GM12891 (cell line): ENCODE measurements at regions not wholly inside any gene's neighbourhood (a gene's known extent, or its start where the extent isn't known, plus 50 kb on each side); places are given as distances from the start of the nearest gene placed in this dataset.

Experiments used
- POLR2A ChIP-seq: IDR thresholded peaks from 2 replicates; pipeline ENCODE4 v1.6.1; 2011; ENCODE audit warnings: low read depth, low read length, control low read depth
- POLR2AphosphoS5 ChIP-seq: IDR thresholded peaks from 2 replicates; pipeline ENCODE4 v1.6.1; 2011; ENCODE audit warnings: low read depth, low read length, control low read depth
- POU2F2 ChIP-seq: IDR thresholded peaks from 2 replicates; pipeline ENCODE4 v1.6.1; 2011; ENCODE audit warnings: low read depth, mild to moderate bottlenecking, control low read depth, low read length, moderate library complexity
- SPI1 ChIP-seq: IDR thresholded peaks from 2 replicates; pipeline ENCODE4 v1.6.1; 2011; ENCODE audit warnings: low read depth, low read length, control low read depth
- TAF1 ChIP-seq: IDR thresholded peaks from 2 replicates; pipeline ENCODE4 v1.6.1; 2011; ENCODE audit warnings: low read depth, low read length, control low read depth

DNA sequence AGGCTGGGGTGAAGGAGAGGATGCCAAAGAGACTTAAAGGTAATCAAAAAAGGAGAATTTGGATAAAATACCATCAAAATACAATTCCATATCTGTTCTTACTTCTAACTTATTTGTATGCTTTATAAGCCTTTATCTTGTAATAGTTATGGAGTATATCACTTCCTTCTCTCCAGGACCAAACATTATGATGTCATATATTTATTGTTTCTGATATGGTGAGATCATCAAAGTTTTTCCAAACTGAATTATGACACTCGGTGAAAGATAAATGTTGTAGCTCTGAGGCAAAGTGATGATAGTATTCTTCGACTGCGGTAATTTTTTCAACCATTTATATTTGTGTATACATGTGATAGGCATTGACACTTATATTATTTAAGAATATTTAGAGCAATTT, 619.3 kb upstream of the TECRL start:
- TF ChIP-seq POLR2A: no peak
- no peak for TF ChIP-seq POLR2AphosphoS5
- no peak for TF ChIP-seq TAF1
- no peak for TF ChIP-seq POU2F2
- no peak for TF ChIP-seq SPI1
